OCI-LY3 (cell line): ENCODE measurements at regions not wholly inside any gene's neighbourhood (a gene's known extent, or its start where the extent isn't known, plus 50 kb on each side); places are given as distances from the start of the nearest gene placed in this dataset.

ENCODE experiments used
- CTCF ChIP-seq: fragments of 200-600, 300-600 bp; sonication (generic); IDR thresholded peaks from 2 replicates; pipeline ENCODE4 v1.5.1; 2014; ENCODE audit warnings: antibody characterized with exemption, low read length, low read depth
- EZH2phosphoT487 ChIP-seq: fragments of 200-600 bp; shearing (Covaris generic); IDR thresholded peaks from 2 replicates; pipeline ENCODE4 v1.6.1; 2018; ENCODE audit warnings: antibody characterized with exemption, mixed run types, low read depth

GRCh38 chr19:28228854-28229253 is 984.1 kb downstream of the UQCRFS1 start:
- TF ChIP-seq CTCF (no peak), EZH2phosphoT487 (no peak)
